HCT116 (cell line): ENCODE measurements at regions not wholly inside any gene's neighbourhood (a gene's known extent, or its start where the extent isn't known, plus 50 kb on each side); places are given as distances from the start of the nearest gene placed in this dataset.

Experiments used
- ATAC-seq: fragments of 200-7000 bp; cut with Tn5 transposase; 2 replicates; pipeline ENCODE4 v1.9.1; 2020; ENCODE audit warnings: mild to moderate bottlenecking, moderate library complexity
- BruUV-seq: library from RNA; stranded (reverse); fragments of 400-500 nt; replicated peaks from 2 replicates; lab custom pipeline; 2021; lab: Mats Ljungman, UMichigan
- CTCF ChIA-PET: fragments of 300-600 bp; sonication (Branson Sonifier 250); formaldehyde crosslinking; loops from one replicate; lab custom pipeline; 2021; ENCODE audit warnings: antibody characterized with exemption; lab: Charles Lee
- POLR2A ChIA-PET: fragments of 300-600, 350-600 bp; sonication (Branson Sonifier 250); formaldehyde crosslinking; loops from one replicate; lab custom pipeline; 2021; ENCODE audit warnings: antibody characterized with exemption; lab: Charles Lee
- RAD21 ChIA-PET, 2 experiments: fragments of 300-600 bp; sonication (Branson Sonifier 250); formaldehyde crosslinking; loops; one replicate each; lab custom pipeline; 2023; ENCODE audit warnings: low total read pairs in 2 of 2; ENCODE audit not compliant: uncharacterized antibody in 2 of 2, unreplicated experiment in 2 of 2, low non-redundant PET in 1 of 2; lab: Charles Lee
- DNase-seq: peaks from one replicate; pipeline ENCODE4 v3.0.0-alpha.2; 2010; ENCODE audit warnings: low read depth, low spot score
- H2AFZ ChIP-seq: fragments of 200-600 bp; shearing (Covaris generic), sonication (generic); 2 replicates; pipeline ENCODE4 v1.6.1; 2017; ENCODE audit warnings: low read depth, mixed run types, mixed read lengths, antibody characterized with exemption, low read length; ENCODE audit not compliant: poor library complexity, severe bottlenecking
- H3K27ac ChIP-seq: 2 replicates; pipeline ENCODE4 v1.5.1; 2012; ENCODE audit warnings: low read depth, low read length
- H3K27me3 ChIP-seq: fragments of 200-600 bp; sonication (generic); 2 replicates; pipeline ENCODE4 v1.6.1; 2016; ENCODE audit warnings: mixed run types, low read length, mixed read lengths; ENCODE audit not compliant: insufficient read depth
- H3K36me3 ChIP-seq, 2 experiments: fragments of 200-500 bp in 1 of 2; fragments of 200-600 bp in 1 of 2; sonication (Bioruptor generic) in 1 of 2; sonication (generic) in 1 of 2; 2 replicates each; pipeline versions ENCODE4 v1.5.1 to v1.6.1; 2014 to 2016; ENCODE audit warnings: low read length in 2 of 2, inconsistent platforms in 1 of 2, mixed read lengths in 1 of 2, mixed run types in 1 of 2; ENCODE audit not compliant: insufficient read depth in 2 of 2, control insufficient read depth in 1 of 2
- H3K4me1 ChIP-seq, 2 experiments: fragments of 200-600 bp in 1 of 2; sonication (generic) in 1 of 2; 2 replicates each; pipeline versions ENCODE4 v1.5.1 to v1.6.1; 2012 to 2017; ENCODE audit warnings: low read length in 2 of 2, inconsistent platforms in 1 of 2, mild to moderate bottlenecking in 1 of 2, mixed read lengths in 1 of 2, mixed run types in 1 of 2, moderate library complexity in 1 of 2; ENCODE audit not compliant: insufficient read depth in 2 of 2, control insufficient read depth in 1 of 2
- H3K4me2 ChIP-seq: fragments of 200-600 bp; sonication (generic); 2 replicates; pipeline ENCODE4 v1.6.1; 2017; ENCODE audit warnings: mixed run types, low read length, mixed read lengths
- H3K4me3 ChIP-seq, 2 experiments: fragments of 200-600 bp in 1 of 2; sonication (generic) in 1 of 2; replicated peaks in 1 of 2; 2 replicates each; pipeline ENCODE4 v1.5.1; 2011 to 2016; ENCODE audit warnings: low read length in 2 of 2, control low read depth in 1 of 2, low read depth in 1 of 2, mild to moderate bottlenecking in 1 of 2, mixed read lengths in 1 of 2, mixed run types in 1 of 2
- H3K79me2 ChIP-seq: fragments of 200-600 bp; sonication (generic); 2 replicates; pipeline ENCODE4 v1.6.1; 2017; ENCODE audit warnings: mild to moderate bottlenecking, mixed run types, low read length, moderate library complexity, mixed read lengths; ENCODE audit not compliant: insufficient read depth
- H3K9ac ChIP-seq: fragments of 200-600 bp; sonication (generic); 2 replicates; pipeline ENCODE4 v1.6.1; 2016; ENCODE audit warnings: low read length, mixed read lengths
- H3K9me2 ChIP-seq: fragments of 200-600 bp; sonication (generic), shearing (Covaris generic); 2 replicates; pipeline ENCODE4 v1.6.1; 2017; ENCODE audit warnings: mixed run types, mild to moderate bottlenecking, moderate library complexity; ENCODE audit not compliant: insufficient read depth
- H3K9me3 ChIP-seq, 2 experiments: fragments of 200-500 bp in 1 of 2; fragments of 200-600 bp in 1 of 2; sonication (Bioruptor generic) in 1 of 2; sonication (generic) in 1 of 2; 2 replicates each; pipeline ENCODE4 v1.6.1; 2014 to 2017; ENCODE audit warnings: low read length in 2 of 2, mixed read lengths in 2 of 2, inconsistent platforms in 1 of 2, low read depth in 1 of 2, mild to moderate bottlenecking in 1 of 2, mixed run types in 1 of 2, moderate library complexity in 1 of 2; ENCODE audit not compliant: control insufficient read depth in 1 of 2, insufficient read depth in 1 of 2
- H4K20me1 ChIP-seq: fragments of 200-600 bp; sonication (generic), shearing (Covaris generic); 2 replicates; pipeline ENCODE4 v1.6.1; 2017; ENCODE audit warnings: mixed run types, mild to moderate bottlenecking, moderate library complexity; ENCODE audit not compliant: insufficient read depth
- EGR1 ChIP-seq: IDR thresholded peaks from 2 replicates; pipeline ENCODE4 v1.6.1; 2012; ENCODE audit warnings: low read depth
- ELF1 ChIP-seq: IDR thresholded peaks from 2 replicates; pipeline ENCODE4 v1.6.1; 2012; ENCODE audit warnings: low read depth, borderline replicate concordance
- EZH2 ChIP-seq: fragments of 200-600 bp; sonication (generic); IDR thresholded peaks from 2 replicates; pipeline ENCODE4 v1.6.1; 2017; ENCODE audit warnings: antibody characterized with exemption, mixed run types
- EZH2phosphoT487 ChIP-seq: fragments of 200-600 bp; IDR thresholded peaks from 2 replicates; pipeline ENCODE4 v1.6.1; 2018; ENCODE audit warnings: antibody characterized with exemption, borderline replicate concordance
- JUND ChIP-seq: IDR thresholded peaks from 2 replicates; pipeline ENCODE4 v1.6.1; 2012
- POLR2A ChIP-seq: IDR thresholded peaks from 2 replicates; pipeline ENCODE4 v1.7.0; 2011; ENCODE audit warnings: borderline replicate concordance; ENCODE audit not compliant: insufficient read depth, insufficient read length; ENCODE audit errors: extremely low read depth
- RAD21 ChIP-seq: IDR thresholded peaks from 2 replicates; pipeline ENCODE4 v1.6.1; 2012; ENCODE audit warnings: low read depth, mild to moderate bottlenecking
- SP1 ChIP-seq: IDR thresholded peaks from 2 replicates; pipeline ENCODE4 v1.6.1; 2012; ENCODE audit warnings: low read depth
- TCF7L2 ChIP-seq: IDR thresholded peaks from 2 replicates; pipeline ENCODE4 v1.7.0; 2011; ENCODE audit warnings: borderline replicate concordance, inconsistent platforms; ENCODE audit not compliant: insufficient read depth, insufficient read length; ENCODE audit errors: extremely low read depth
- YY1 ChIP-seq: IDR thresholded peaks from 2 replicates; pipeline ENCODE4 v1.6.1; 2011; ENCODE audit warnings: low read length, low read depth, moderate library complexity, mild to moderate bottlenecking; ENCODE audit not compliant: insufficient replicate concordance; ENCODE audit errors: extremely low read depth
- ZBTB33 ChIP-seq: IDR thresholded peaks from 2 replicates; pipeline ENCODE4 v1.6.1; 2011; ENCODE audit warnings: mild to moderate bottlenecking, low read length, moderate library complexity; ENCODE audit not compliant: insufficient replicate concordance; ENCODE audit errors: extremely low read depth
- ZFX ChIP-seq: fragments of 450-650 bp; IDR thresholded peaks from 2 replicates; pipeline ENCODE4 v1.6.1; 2017
- intact Hi-C: fragments of 100-400 bp; cut with micrococcal nuclease; formaldehyde crosslinking; loops from 2 replicates; pipeline ENCODE4 v1.10.0; 2022
- TF ChIP-seq, protein P1 (sequence below): IDR thresholded peaks from 2 replicates; pipeline ENCODE4 v1.6.1; 2012
- TF ChIP-seq, protein P2 (sequence below), 3 experiments: fragments of 200-600 bp in 1 of 3; sonication (generic) in 1 of 3; IDR thresholded peaks in 2 of 3; conservative IDR thresholded peaks in 1 of 3; 2 replicates each; pipeline ENCODE4 v1.5.1; 2012 to 2017; ENCODE audit warnings: low read depth in 2 of 3, low read length in 2 of 3, antibody characterized with exemption in 1 of 3, borderline replicate concordance in 1 of 3, control low read depth in 1 of 3, mild to moderate bottlenecking in 1 of 3, mixed read lengths in 1 of 3, mixed run types in 1 of 3, moderate library complexity in 1 of 3; ENCODE audit not compliant: insufficient read depth in 1 of 3
- TF ChIP-seq, protein P3 (sequence below): IDR thresholded peaks from 2 replicates; pipeline ENCODE4 v1.6.1; 2012

GRCh38 chr10:123556049-123556448 lies 110.1 kb upstream of the GPR26 start:
- H3K27ac ChIP-seq, result no peak overlapping the region
- H4K20me1 ChIP-seq, result no peaks in the 10 kb centered on the region
- no peaks in the 10 kb centered on the region for H3K9me2 ChIP-seq
- no peak overlapping the region for H3K4me3 ChIP-seq
- ChIA-PET CTCF (no interaction called here), RAD21 (no interaction called here), POLR2A (no interaction called here)
- H3K27me3 ChIP-seq, result no peaks in the 10 kb centered on the region
- no peak overlapping the region for H3K4me2 ChIP-seq
- DNase-seq (no peak), ATAC-seq (no peak)
- H3K9me3 ChIP-seq, result no peaks in the 10 kb centered on the region
- 0 out of 4 replicates have a peak, but pooled peaks cover 0 to 3% of the 10 kb centered on the region in 2 experiments for H3K4me1 ChIP-seq
- no TSS peak for BruUV-seq
- H3K79me2 ChIP-seq, result no peaks in the 10 kb centered on the region
- intact Hi-C loops, result no loop called here
- TF ChIP-seq RAD21 (no peak), EZH2 (no peak), POLR2A (no peak), EGR1 (no peak), YY1 (no peak), SP1 (no peak), ZFX (no peak), JUND (no peak), EZH2phosphoT487 (no peak)
- TF ChIP-seq, protein P1, sequence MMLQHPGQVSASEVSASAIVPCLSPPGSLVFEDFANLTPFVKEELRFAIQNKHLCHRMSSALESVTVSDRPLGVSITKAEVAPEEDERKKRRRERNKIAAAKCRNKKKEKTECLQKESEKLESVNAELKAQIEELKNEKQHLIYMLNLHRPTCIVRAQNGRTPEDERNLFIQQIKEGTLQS, result no peak
- no peak overlapping the region for H3K9ac ChIP-seq
- H2AFZ ChIP-seq, result no peak overlapping the region
- no peaks in the 10 kb centered on the region for H3K36me3 ChIP-seq

GRCh38 chr10:123556736-123557135 lies 109.4 kb upstream of the GPR26 start:
- Histone ChIP-seq H3K4me2 (no peak overlapping the region), H3K4me1 (0 out of 4 replicates have a peak, but pooled peaks cover 0 to 3% of the 10 kb centered on the region in 2 experiments), H3K9me2 (no peaks in the 10 kb centered on the region), H4K20me1 (no peaks in the 10 kb centered on the region), H2AFZ (no peak overlapping the region), H3K27me3 (no peaks in the 10 kb centered on the region), H3K9me3 (no peaks in the 10 kb centered on the region), H3K79me2 (no peaks in the 10 kb centered on the region), H3K36me3 (no peaks in the 10 kb centered on the region), H3K9ac (no peak overlapping the region), H3K27ac (no peak overlapping the region), H3K4me3 (no peak overlapping the region)
- ChIA-PET POLR2A (no interaction called here), CTCF (no interaction called here), RAD21 (no interaction called here)
- no TSS peak for BruUV-seq
- TF ChIP-seq YY1 (no peak), ELF1 (no peak), ZBTB33 (no peak), TCF7L2 (no peak), EZH2 (no peak), POLR2A (no peak), ZFX (no peak)
- TF ChIP-seq, protein P1, result no peak
- TF ChIP-seq, protein P2, sequence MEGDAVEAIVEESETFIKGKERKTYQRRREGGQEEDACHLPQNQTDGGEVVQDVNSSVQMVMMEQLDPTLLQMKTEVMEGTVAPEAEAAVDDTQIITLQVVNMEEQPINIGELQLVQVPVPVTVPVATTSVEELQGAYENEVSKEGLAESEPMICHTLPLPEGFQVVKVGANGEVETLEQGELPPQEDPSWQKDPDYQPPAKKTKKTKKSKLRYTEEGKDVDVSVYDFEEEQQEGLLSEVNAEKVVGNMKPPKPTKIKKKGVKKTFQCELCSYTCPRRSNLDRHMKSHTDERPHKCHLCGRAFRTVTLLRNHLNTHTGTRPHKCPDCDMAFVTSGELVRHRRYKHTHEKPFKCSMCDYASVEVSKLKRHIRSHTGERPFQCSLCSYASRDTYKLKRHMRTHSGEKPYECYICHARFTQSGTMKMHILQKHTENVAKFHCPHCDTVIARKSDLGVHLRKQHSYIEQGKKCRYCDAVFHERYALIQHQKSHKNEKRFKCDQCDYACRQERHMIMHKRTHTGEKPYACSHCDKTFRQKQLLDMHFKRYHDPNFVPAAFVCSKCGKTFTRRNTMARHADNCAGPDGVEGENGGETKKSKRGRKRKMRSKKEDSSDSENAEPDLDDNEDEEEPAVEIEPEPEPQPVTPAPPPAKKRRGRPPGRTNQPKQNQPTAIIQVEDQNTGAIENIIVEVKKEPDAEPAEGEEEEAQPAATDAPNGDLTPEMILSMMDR (IDR thresholded peaks at IDR 0.05 in 2 of 3, conservative IDR thresholded peaks at IDR 0.05 in 1 of 3; ENCODE audit: borderline replicate concordance in 1 of 3, insufficient read depth in 1 of 3, low read depth in 2 of 3, low read length in 2 of 3), result no peak
- TF ChIP-seq, protein P3, sequence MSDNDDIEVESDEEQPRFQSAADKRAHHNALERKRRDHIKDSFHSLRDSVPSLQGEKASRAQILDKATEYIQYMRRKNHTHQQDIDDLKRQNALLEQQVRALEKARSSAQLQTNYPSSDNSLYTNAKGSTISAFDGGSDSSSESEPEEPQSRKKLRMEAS, result no peak
- no peak for DNase-seq
- no peak for ATAC-seq
- intact Hi-C loops, result no loop called here
